ENCODE measurements at regions not wholly inside any gene's neighbourhood (a gene's known extent, or its start where the extent isn't known, plus 50 kb on each side); places are given as distances from the start of the nearest gene placed in this dataset.
"Not testable (repeated sequence)": the region's sequence is repeated elsewhere in the genome, so short reads cannot be mapped to it uniquely, and the experiment has no call there.

DNA sequence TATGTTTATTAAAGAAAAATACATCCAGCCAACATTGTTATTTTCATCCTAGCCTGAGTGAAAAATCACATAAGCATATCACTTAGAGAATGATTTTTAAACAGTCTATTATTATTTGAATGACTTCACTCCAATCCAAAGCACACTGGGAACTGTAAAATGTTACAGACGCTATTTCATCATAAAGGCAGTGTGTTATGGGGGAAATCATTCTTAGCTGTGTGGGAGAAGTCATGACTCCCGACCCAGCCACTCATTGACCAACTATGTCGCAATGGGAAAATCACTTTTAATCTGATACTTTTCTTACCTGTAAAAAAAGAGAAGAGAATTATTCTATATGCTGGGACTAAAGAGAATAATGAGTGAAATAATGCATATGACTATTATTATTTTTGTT is 653.6 kb downstream of the TTLL7 start:
- not testable (repeated sequence) for H3K36me3 ChIP-seq (ENCODE audit: insufficient read depth, low read length); H3K4me1 ChIP-seq (ENCODE audit: insufficient read depth, low read length); H3K9me3 ChIP-seq (ENCODE audit: control insufficient read depth, insufficient read depth, low read length); H3K9ac ChIP-seq (ENCODE audit: low read depth, low read length)

DNA sequence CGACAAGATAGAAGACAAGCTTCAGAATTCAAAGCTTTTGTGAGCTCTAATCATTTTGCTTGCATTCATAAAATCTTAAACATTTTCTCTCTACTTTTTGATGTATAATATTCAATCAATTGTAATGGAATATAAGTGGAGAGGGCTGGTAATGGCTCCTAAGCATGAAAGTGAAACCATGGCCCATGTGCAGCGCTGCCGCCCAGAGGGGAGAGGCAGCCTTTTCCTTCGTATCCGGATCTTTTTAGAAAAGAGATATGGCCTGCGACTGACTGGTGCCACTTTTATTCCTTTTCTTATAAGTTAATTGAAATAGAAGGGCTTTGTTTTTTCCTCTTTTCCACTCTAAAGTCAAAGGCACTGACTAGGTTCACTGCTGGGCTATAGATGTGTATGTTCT is 655.2 kb downstream of the TTLL7 start:
- H3K4me1 ChIP-seq (ENCODE audit: insufficient read depth, low read length); H3K9me3 ChIP-seq (ENCODE audit: control insufficient read depth, insufficient read depth, low read length); H3K36me3 ChIP-seq (ENCODE audit: insufficient read depth, low read length); H3K9ac ChIP-seq (ENCODE audit: low read depth, low read length): not testable (repeated sequence)

GRCh38 chr1:83342995-83343394 is 655.9 kb downstream of the TTLL7 start:
- not testable (repeated sequence) for H3K36me3 ChIP-seq (ENCODE audit: insufficient read depth, low read length); H3K9me3 ChIP-seq (ENCODE audit: control insufficient read depth, insufficient read depth, low read length); H3K4me1 ChIP-seq (ENCODE audit: insufficient read depth, low read length); H3K9ac ChIP-seq (ENCODE audit: low read depth, low read length)

DNA sequence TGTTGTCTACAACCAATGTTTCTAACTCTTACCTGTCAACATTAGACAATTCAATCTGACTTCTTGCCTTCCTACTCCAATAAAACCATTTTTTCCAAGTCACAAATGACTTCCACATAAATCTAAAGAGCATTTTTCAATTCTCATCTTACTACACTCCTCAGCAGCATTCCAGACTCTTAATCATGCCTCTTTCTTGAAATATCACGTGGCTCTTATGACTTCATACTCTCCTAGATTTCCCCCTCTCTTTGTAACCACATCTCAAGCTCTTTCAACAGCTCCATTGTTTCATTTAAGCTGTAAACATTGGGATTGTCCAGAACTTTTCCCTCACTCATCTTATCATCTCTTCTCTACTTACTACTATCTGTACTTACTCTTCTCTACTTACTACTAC is 666.6 kb downstream of the TTLL7 start:
- not testable (repeated sequence) for H3K36me3 ChIP-seq (ENCODE audit: insufficient read depth, low read length); H3K9ac ChIP-seq (ENCODE audit: low read depth, low read length); H3K4me1 ChIP-seq (ENCODE audit: insufficient read depth, low read length); H3K9me3 ChIP-seq (ENCODE audit: control insufficient read depth, insufficient read depth, low read length)

DNA sequence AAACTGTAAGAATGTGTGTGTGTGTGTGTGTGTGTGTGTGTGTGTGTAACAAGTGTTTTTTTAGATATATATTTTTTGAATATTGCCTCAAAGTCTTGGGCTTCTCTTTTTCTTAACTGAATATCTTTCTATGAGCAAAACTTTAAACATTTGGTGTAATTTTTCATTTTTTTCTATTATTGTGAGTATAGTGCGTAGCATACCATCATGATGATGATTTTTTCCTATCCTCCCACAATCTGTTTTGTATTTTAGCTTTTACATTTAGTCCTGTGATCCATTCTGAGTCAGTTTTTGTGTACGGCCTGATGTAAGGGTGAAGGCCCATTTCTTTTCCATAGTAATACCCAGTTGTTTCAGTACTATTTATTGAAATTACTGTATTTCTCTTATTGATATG is 680.6 kb downstream of the TTLL7 start:
- Histone ChIP-seq H3K9me3 (ENCODE audit: control insufficient read depth, insufficient read depth, low read length) (no peaks in the 10 kb centered on the region), H3K4me1 (ENCODE audit: insufficient read depth, low read length) (no peaks in the 10 kb centered on the region), H3K9ac (ENCODE audit: low read depth, low read length) (no peak overlapping the region), H3K36me3 (ENCODE audit: insufficient read depth, low read length) (no peaks in the 10 kb centered on the region; the same call in 1 of the 2 replicates)

DNA sequence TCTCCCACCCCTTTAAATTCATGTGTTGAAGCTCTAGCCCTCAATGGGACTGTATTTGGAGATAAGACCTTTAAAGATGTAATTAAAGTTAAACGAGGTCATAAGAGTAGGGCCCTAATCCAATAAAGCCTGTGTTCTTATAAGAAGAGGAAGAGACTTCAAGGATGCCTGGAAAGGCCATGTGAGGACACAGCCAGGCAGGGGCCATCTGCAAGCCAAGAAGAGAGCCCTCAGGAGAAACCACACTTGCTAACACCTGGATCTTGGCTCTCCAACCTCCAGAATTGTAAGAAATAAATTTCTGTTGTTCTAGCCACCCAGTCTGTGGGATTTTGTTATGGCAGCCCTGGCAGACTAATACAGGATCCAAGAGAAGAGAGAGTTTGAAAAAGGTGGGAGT is 683.5 kb downstream of the TTLL7 start:
- H3K36me3 ChIP-seq (ENCODE audit: insufficient read depth, low read length); H3K4me1 ChIP-seq (ENCODE audit: insufficient read depth, low read length); H3K9ac ChIP-seq (ENCODE audit: low read depth, low read length); H3K9me3 ChIP-seq (ENCODE audit: control insufficient read depth, insufficient read depth, low read length): not testable (repeated sequence)

DNA sequence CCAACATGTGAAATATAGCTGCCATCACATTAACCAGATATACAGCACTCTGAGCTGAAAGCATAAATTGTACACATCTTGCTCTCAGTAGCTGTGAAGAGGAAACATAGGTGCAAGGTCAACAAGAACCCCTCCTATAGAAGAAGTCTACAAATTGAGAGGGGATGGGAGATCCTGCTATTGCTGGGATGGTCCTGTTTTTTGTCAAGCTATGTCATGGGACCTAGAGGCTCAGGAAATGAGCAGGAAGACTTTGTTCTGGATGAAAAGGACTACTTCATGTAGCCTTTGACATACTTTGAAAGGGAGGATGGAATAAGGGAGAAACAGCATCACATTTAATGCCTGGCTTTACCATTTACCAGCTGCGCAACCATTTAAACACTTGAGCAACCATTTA is 688.8 kb downstream of the TTLL7 start:
- H3K9me3 ChIP-seq (ENCODE audit: control insufficient read depth, insufficient read depth, low read length); H3K4me1 ChIP-seq (ENCODE audit: insufficient read depth, low read length); H3K36me3 ChIP-seq (ENCODE audit: insufficient read depth, low read length); H3K9ac ChIP-seq (ENCODE audit: low read depth, low read length): not testable (repeated sequence)

- H3K36me3 ChIP-seq (ENCODE audit: insufficient read depth, low read length); H3K4me1 ChIP-seq (ENCODE audit: insufficient read depth, low read length); H3K9ac ChIP-seq (ENCODE audit: low read depth, low read length); H3K9me3 ChIP-seq (ENCODE audit: control insufficient read depth, insufficient read depth, low read length): not testable (repeated sequence)
Measured at GRCh38 chr1:83309035-83309434, 689.9 kb downstream of the TTLL7 start.

DNA sequence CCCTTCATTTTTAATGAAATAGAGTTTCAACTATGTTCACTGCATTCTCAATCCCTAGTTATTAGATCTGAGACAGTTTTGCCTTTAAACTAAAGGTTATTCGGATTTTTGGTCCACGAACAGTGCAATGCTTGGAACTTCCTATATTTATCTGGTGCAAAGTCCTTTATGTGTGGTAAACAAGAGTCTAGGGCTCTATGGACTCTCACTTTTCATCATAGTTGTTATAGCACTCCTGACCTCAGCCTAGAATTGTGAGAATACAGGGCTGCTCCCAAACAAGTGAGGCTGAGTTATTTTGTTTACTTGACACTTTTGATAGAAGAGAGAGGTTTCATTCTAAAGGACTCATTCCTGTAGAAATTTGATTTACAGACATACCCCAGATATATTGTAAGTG is 692.1 kb downstream of the TTLL7 start:
- H3K9ac ChIP-seq (ENCODE audit: low read depth, low read length); H3K36me3 ChIP-seq (ENCODE audit: insufficient read depth, low read length); H3K4me1 ChIP-seq (ENCODE audit: insufficient read depth, low read length); H3K9me3 ChIP-seq (ENCODE audit: control insufficient read depth, insufficient read depth, low read length): not testable (repeated sequence)

GRCh38 chr1:83295594-83295993 is 703.3 kb downstream of the TTLL7 start:
- H3K9me3 ChIP-seq (ENCODE audit: control insufficient read depth, insufficient read depth, low read length); H3K9ac ChIP-seq (ENCODE audit: low read depth, low read length); H3K36me3 ChIP-seq (ENCODE audit: insufficient read depth, low read length); H3K4me1 ChIP-seq (ENCODE audit: insufficient read depth, low read length): not testable (repeated sequence)

DNA sequence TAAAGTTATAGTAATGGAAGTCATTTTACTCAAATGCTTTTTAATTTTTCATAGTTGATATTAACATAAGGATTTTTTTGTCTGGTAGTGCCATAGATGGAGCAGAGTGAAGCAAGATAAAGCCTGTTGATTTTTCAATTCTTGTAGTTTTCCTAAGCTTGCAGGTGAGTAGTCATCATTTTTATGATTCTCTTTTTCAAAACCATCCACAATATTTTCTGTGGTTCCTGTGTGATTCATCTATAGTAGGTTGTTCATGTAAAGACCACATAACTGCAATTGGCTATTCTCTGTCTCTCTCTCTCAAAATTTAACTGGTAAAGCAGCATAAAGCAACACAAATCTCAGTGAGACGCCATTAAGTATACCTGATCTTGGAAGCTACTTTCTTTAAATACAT is 711.5 kb downstream of the TTLL7 start:
- not testable (repeated sequence) for H3K36me3 ChIP-seq (ENCODE audit: insufficient read depth, low read length); H3K9me3 ChIP-seq (ENCODE audit: control insufficient read depth, insufficient read depth, low read length); H3K4me1 ChIP-seq (ENCODE audit: insufficient read depth, low read length); H3K9ac ChIP-seq (ENCODE audit: low read depth, low read length)

DNA sequence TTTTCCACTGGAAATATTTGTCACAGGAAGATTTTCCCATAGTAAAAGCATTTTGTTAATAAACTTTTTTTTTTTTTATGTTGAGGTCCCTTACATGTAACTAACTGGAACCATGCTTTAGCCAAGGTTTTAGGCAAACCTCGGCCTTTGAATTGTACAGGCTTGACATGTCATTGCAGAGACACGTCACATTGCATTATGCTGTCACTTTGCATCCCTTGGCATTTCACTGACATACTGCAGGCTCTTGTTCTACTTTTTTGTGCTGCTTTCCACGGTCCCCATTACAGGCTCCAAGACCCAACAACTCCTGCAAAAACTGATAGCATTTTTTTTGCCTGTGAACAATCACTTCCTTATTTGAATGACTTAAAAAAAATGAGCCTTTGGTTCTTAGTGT is 724.3 kb downstream of the TTLL7 start:
- H3K4me1 ChIP-seq (ENCODE audit: insufficient read depth, low read length); H3K9ac ChIP-seq (ENCODE audit: low read depth, low read length); H3K36me3 ChIP-seq (ENCODE audit: insufficient read depth, low read length); H3K9me3 ChIP-seq (ENCODE audit: control insufficient read depth, insufficient read depth, low read length): not testable (repeated sequence)

DNA sequence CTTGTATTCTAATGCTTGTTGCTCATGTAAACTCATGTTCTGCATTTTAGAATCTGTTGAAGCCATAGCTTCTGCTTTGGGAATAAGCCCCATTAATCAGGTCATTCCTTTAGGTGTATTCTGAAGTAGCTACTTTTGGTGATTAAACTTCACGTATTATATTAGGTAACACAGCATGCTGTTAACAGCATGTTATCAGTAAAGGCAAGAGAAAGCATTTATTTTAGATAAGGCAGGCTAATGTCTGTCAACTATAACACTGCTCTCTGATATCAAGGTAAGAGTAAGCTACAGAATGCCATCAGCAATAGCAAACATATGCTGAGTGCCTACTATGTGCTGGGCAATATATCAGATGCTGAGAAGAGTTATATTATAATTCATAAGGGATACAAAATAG is 726.4 kb downstream of the TTLL7 start:
- H3K9me3 ChIP-seq (ENCODE audit: control insufficient read depth, insufficient read depth, low read length) = not testable (repeated sequence)

DNA sequence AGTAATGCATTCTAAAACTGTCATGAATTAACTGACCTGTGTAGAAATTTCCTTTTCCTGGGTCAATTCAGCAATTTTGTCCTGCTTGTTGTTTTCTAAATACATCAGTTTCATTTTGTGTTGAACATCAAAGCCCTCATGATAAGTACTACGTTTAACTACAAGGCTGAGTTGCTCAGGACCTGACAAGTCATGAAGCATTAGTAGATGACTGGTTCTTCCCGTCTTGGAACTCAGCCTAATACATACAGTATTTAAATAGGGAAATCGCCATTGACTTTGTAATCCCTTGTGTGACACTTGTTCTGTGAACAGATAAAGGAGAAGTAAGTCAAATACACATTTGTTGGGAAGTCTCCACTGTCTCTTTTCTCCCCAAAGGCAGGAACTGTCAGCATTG is 727.1 kb downstream of the TTLL7 start:
- not testable (repeated sequence) for H3K4me1 ChIP-seq (ENCODE audit: insufficient read depth, low read length); H3K9me3 ChIP-seq (ENCODE audit: control insufficient read depth, insufficient read depth, low read length); H3K9ac ChIP-seq (ENCODE audit: low read depth, low read length); H3K36me3 ChIP-seq (ENCODE audit: insufficient read depth, low read length)

More for the DNA sequence above, 726.4 kb downstream of the TTLL7 start:
- H3K36me3 ChIP-seq (ENCODE audit: insufficient read depth, low read length); H3K9ac ChIP-seq (ENCODE audit: low read depth, low read length); H3K4me1 ChIP-seq (ENCODE audit: insufficient read depth, low read length): not testable (repeated sequence)

GRCh38 chr1:83270801-83271200 is 728.1 kb downstream of the TTLL7 start:
- H3K9ac ChIP-seq (ENCODE audit: low read depth, low read length); H3K4me1 ChIP-seq (ENCODE audit: insufficient read depth, low read length); H3K9me3 ChIP-seq (ENCODE audit: control insufficient read depth, insufficient read depth, low read length); H3K36me3 ChIP-seq (ENCODE audit: insufficient read depth, low read length): not testable (repeated sequence)

DNA sequence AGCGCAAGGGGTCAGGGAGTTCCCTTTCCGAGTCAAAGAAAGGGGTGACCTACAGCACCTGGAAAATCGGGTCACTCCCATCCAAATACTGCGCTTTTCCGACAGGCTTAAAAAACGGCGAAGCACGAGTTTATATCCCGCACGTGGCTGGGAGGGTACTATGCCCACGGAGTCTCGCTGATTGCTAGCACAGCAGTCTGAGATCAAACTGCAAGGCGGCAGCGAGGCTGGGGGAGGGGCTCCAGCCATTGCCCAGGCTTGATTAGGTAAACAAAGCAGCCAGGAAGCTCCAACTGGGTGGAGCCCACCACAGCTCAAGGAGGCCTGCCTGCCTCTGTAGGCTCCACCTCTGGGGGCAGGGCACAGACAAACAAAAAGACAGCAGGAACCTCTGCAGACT is 735.1 kb downstream of the TTLL7 start:
- H3K4me1 ChIP-seq (ENCODE audit: insufficient read depth, low read length); H3K9me3 ChIP-seq (ENCODE audit: control insufficient read depth, insufficient read depth, low read length); H3K36me3 ChIP-seq (ENCODE audit: insufficient read depth, low read length): not testable (repeated sequence)
- peak overlapping the region; percentile 54 for H3K9ac ChIP-seq (ENCODE audit: low read depth, low read length)

Data from ES-I3 (cell line).